ENCODE measurements at regions not wholly inside any gene's neighbourhood (a gene's known extent, or its start where the extent isn't known, plus 50 kb on each side); places are given as distances from the start of the nearest gene placed in this dataset.

DNA sequence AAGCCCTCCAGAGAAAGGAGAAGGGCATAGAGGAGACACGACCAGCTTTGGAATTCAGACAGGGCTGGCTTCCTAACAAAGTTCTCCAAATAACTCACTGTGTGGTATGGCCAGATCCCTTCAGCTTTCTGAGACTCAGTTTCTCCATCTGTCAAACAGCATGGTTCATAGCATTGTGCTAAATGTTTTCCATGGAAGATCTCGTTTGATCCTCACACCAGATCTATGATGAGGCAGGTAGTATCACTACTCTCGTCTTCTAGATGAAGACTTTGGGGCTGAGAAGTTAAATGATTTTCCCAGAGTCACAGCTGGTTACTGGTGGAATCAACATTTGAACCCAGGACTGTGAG, 507.3 kb downstream of the HAPSTR1 start:
- TF ChIP-seq GATA2 (IDR thresholded peaks at IDR 0.05; ENCODE audit: insufficient read depth, insufficient read length, low read depth, low read length) (no peak), EZH2 (IDR thresholded peaks at IDR 0.05; ENCODE audit: borderline replicate concordance, low read depth, low read length, severe bottlenecking) (no peak), CTCF (IDR thresholded peaks at IDR 0.05; ENCODE audit: extremely low read depth in 1 of 2, insufficient read depth in 1 of 2, low read depth in 1 of 2, low read length in 2 of 2) (no peak), POLR2AphosphoS5 (IDR thresholded peaks at IDR 0.05; ENCODE audit: insufficient read depth, low read depth, low read length) (no peak), MAX (IDR thresholded peaks at IDR 0.05; ENCODE audit: insufficient read depth, insufficient read length) (no peak), POLR2A (IDR thresholded peaks at IDR 0.05; ENCODE audit: low read depth, low read length) (no peak)
